GM12878 (cell line): ENCODE measurements at regions not wholly inside any gene's neighbourhood (a gene's known extent, or its start where the extent isn't known, plus 50 kb on each side); places are given as distances from the start of the nearest gene placed in this dataset.

Source experiments
- ATAC-seq: fragments of 200-7000 bp; cut with Tn5 transposase; 3 replicates; pipeline ENCODE4 v1.9.1; 2020; ENCODE audit warnings: mild to moderate bottlenecking, moderate library complexity
- BruUV-seq: library from RNA; stranded (reverse); fragments of 400-500 nt; replicated peaks from 2 replicates; lab custom pipeline; 2021; lab: Mats Ljungman, UMichigan
- CTCF ChIA-PET: fragments of 300-600 bp; sonication (Branson Sonifier 250); formaldehyde crosslinking; extraction: SDS; loops from one replicate; lab custom pipeline; 2021; ENCODE audit warnings: inconsistent platforms; lab: Yijun Ruan, JAX
- POLR2A ChIA-PET: fragments of 350-600 bp; formaldehyde crosslinking; extraction: SDS; loops from one replicate; lab custom pipeline; 2021; ENCODE audit warnings: inconsistent platforms; lab: Charles Lee
- RAD21 ChIA-PET: fragments of 300-600 bp; sonication (Branson Sonifier 250); formaldehyde crosslinking; loops from one replicate; lab custom pipeline; 2023; ENCODE audit warnings: antibody characterized with exemption; ENCODE audit not compliant: unreplicated experiment; lab: Charles Lee
- SMC1A ChIA-PET: fragments of 300-600 bp; sonication (Branson Sonifier 250); formaldehyde crosslinking; loops from one replicate; lab custom pipeline; 2023; ENCODE audit not compliant: unreplicated experiment, uncharacterized antibody; lab: Charles Lee
- DNase-seq: peaks from one replicate; pipeline ENCODE4 v3.0.0-alpha.2; 2011; ENCODE audit warnings: low read depth, low spot score
- FAIRE-seq: peaks from 3 replicates; lab custom pipeline; 2011; peaks lifted over from hg19 to GRCh38; lab: Jason Lieb, UNC
- H2AFZ ChIP-seq: 2 replicates; pipeline ENCODE4 v1.6.0; 2011; ENCODE audit warnings: low read depth, low read length, control low read depth; ENCODE audit not compliant: control insufficient read depth
- H3K27ac ChIP-seq: 2 replicates; pipeline ENCODE4 v1.5.1; 2011; ENCODE audit warnings: control low read depth; ENCODE audit not compliant: control insufficient read depth, insufficient read depth
- H3K27me3 ChIP-seq, 2 experiments: replicated peaks in 1 of 2; 2 replicates each; pipeline versions ENCODE4 v1.6.0 to v1.6.1; 2011; ENCODE audit warnings: low read length in 1 of 2; ENCODE audit not compliant: control insufficient read depth in 2 of 2, insufficient read depth in 2 of 2
- H3K36me3 ChIP-seq, 2 experiments: 2 replicates each; pipeline ENCODE4 v1.5.1; 2011; ENCODE audit warnings: low read length in 1 of 2; ENCODE audit not compliant: control insufficient read depth in 2 of 2, insufficient read depth in 2 of 2
- H3K4me1 ChIP-seq: 2 replicates; pipeline ENCODE4 v1.6.1; 2011; ENCODE audit warnings: mild to moderate bottlenecking, low read length, moderate library complexity, mixed read lengths; ENCODE audit not compliant: control insufficient read depth, insufficient read depth
- H3K4me2 ChIP-seq: 2 replicates; pipeline ENCODE4 v1.6.0; 2011; ENCODE audit warnings: control low read depth; ENCODE audit not compliant: control insufficient read depth, insufficient read depth
- H3K4me3 ChIP-seq: fragments of 200-600 bp; sonication (generic); 2 replicates; pipeline ENCODE4 v1.5.1; 2016
- H3K79me2 ChIP-seq: 2 replicates; pipeline ENCODE4 v1.6.0; 2011; ENCODE audit warnings: low read length; ENCODE audit not compliant: control insufficient read depth, insufficient read depth
- H3K9ac ChIP-seq: 2 replicates; pipeline ENCODE4 v1.8.0; 2011; ENCODE audit warnings: low read length, control low read depth, mixed read lengths; ENCODE audit not compliant: control insufficient read depth, insufficient read depth
- H3K9me3 ChIP-seq: replicated peaks from 3 replicates; pipeline ENCODE4 v1.5.1; 2011; ENCODE audit warnings: mild to moderate bottlenecking, low read length; ENCODE audit not compliant: control insufficient read depth, insufficient read depth
- H4K20me1 ChIP-seq: 2 replicates; pipeline ENCODE4 v1.6.0; 2011; ENCODE audit not compliant: control insufficient read depth, insufficient read depth
- CBX3 ChIP-seq: fragments of 200-600 bp; sonication (generic); IDR thresholded peaks from 2 replicates; pipeline ENCODE4 v1.6.1; 2016; ENCODE audit warnings: low read depth, borderline replicate concordance
- CBX5 ChIP-seq: sonication (generic); IDR thresholded peaks from 2 replicates; pipeline ENCODE4 v1.6.1; 2016; ENCODE audit warnings: low read depth, moderate library complexity, mild to moderate bottlenecking, inconsistent platforms
- CREB1 ChIP-seq: IDR thresholded peaks from 2 replicates; pipeline ENCODE4 v1.6.1; 2012; ENCODE audit warnings: low read depth, mild to moderate bottlenecking, inconsistent platforms
- FOXK2 ChIP-seq: fragments of 450-650 bp; IDR thresholded peaks from 2 replicates; pipeline ENCODE4 v1.6.1; 2017; ENCODE audit warnings: mild to moderate bottlenecking, moderate library complexity
- HDAC2 ChIP-seq: fragments of 200-600 bp; sonication (generic); IDR thresholded peaks from 2 replicates; pipeline ENCODE4 v1.6.1; 2017
- HDAC6 ChIP-seq: fragments of 200-600 bp; sonication (generic); IDR thresholded peaks from one replicate; pipeline ENCODE4 v1.8.0; 2017; ENCODE audit warnings: antibody characterized with exemption; ENCODE audit not compliant: unreplicated experiment
- IKZF1 ChIP-seq: fragments of 450-650 bp; conservative IDR thresholded peaks from 2 replicates; pipeline ENCODE4 v1.6.1; 2017; ENCODE audit warnings: antibody characterized with exemption, mild to moderate bottlenecking
- NFIC ChIP-seq: IDR thresholded peaks from 2 replicates; pipeline ENCODE4 v1.6.1; 2012; ENCODE audit warnings: low read depth, mild to moderate bottlenecking, inconsistent platforms, low read length, moderate library complexity
- NR2F1 ChIP-seq: fragments of 450-650 bp; conservative IDR thresholded peaks from 2 replicates; pipeline ENCODE4 v1.6.1; 2017; ENCODE audit warnings: mild to moderate bottlenecking
- SMC3 ChIP-seq: IDR thresholded peaks from 2 replicates; pipeline ENCODE4 v1.6.1; 2011; ENCODE audit warnings: low read length, improper control_type of control experiment, borderline replicate concordance
- TBL1XR1 ChIP-seq: IDR thresholded peaks from 2 replicates; pipeline ENCODE4 v1.6.1; 2012; ENCODE audit warnings: low read depth, low read length, improper control_type of control experiment
- TCF3 ChIP-seq: IDR thresholded peaks from 2 replicates; pipeline ENCODE4 v1.6.1; 2012; ENCODE audit warnings: low read depth, mild to moderate bottlenecking, low read length, borderline replicate concordance; ENCODE audit not compliant: insufficient read depth
- WGBS: methylation state at CpG from one replicate; pipeline ENCODE4 v1.1.6; 2016; ENCODE audit warnings: low lambda C conversion rate; ENCODE audit not compliant: insufficient replicate concordance, insufficient coverage; ENCODE audit errors: missing lambda C conversion rate; 5-methylcytosine and 5-hydroxymethylcytosine counted together
- in situ Hi-C: fragments of 300-500 bp; cut with MboI; formaldehyde crosslinking; loops from 9 replicates; pipeline ENCODE4 v1.14.3; 2018; ENCODE audit warnings: mixed read lengths
- intact Hi-C: fragments of 100-400 bp; cut with micrococcal nuclease; formaldehyde crosslinking; loops from one replicate; pipeline ENCODE4 v1.14.2; 2022; ENCODE audit not compliant: unreplicated experiment
- TF ChIP-seq, protein P1 (sequence below): fragments of 450-650 bp; IDR thresholded peaks from 2 replicates; pipeline ENCODE4 v1.6.1; 2016; ENCODE audit warnings: mild to moderate bottlenecking
- TF ChIP-seq, protein P2 (sequence below): IDR thresholded peaks from 2 replicates; pipeline ENCODE4 v1.6.1; 2011; ENCODE audit warnings: low read depth, mild to moderate bottlenecking, low read length, moderate library complexity, borderline replicate concordance; ENCODE audit errors: extremely low read depth
- TF ChIP-seq, protein P3 (sequence below): fragments of 450-650 bp; formaldehyde crosslinking; IDR thresholded peaks from 2 replicates; pipeline ENCODE4 v1.4.0; 2022; ENCODE audit warnings: mild to moderate bottlenecking, moderate library complexity

DNA sequence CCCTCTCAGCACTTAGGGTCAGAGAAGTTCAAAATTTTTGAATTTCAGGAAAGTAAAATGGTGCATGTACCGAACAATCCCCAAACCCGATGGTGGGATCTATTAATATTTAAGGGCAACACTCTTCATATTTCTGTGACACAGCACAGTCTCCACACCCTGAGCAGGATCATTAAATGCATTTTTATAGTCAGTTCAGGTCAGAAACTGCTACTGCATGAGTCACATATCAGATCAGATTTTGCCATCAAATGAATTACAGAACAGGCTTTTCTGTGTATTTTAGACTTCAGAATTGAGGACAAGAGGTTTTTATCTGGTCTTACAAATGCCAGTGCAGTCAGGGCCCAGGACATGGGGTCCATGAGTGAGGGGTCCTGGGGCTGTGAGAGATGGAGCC is 79.2 kb downstream of the RIPK4 start:
- no peak overlapping the region for H3K9ac ChIP-seq
- no peak overlapping the region for H3K4me2 ChIP-seq
- H3K27ac ChIP-seq: no peak overlapping the region
- H2AFZ ChIP-seq: no peak overlapping the region
- no peak overlapping the region for H3K4me3 ChIP-seq
- H3K9me3 ChIP-seq: no peaks in the 10 kb centered on the region
- no TSS peak for BruUV-seq
- ChIA-PET CTCF (no interaction called here), POLR2A (no interaction called here), RAD21 (no interaction called here), SMC1A (no interaction called here)
- H4K20me1 ChIP-seq: no peaks in the 10 kb centered on the region
- intact Hi-C loops: no loop called here
- DNase-seq: no peak
- no peak for ATAC-seq
- no peak for FAIRE-seq
- no peaks in the 10 kb centered on the region for H3K27me3 ChIP-seq
- TF ChIP-seq, protein P1, sequence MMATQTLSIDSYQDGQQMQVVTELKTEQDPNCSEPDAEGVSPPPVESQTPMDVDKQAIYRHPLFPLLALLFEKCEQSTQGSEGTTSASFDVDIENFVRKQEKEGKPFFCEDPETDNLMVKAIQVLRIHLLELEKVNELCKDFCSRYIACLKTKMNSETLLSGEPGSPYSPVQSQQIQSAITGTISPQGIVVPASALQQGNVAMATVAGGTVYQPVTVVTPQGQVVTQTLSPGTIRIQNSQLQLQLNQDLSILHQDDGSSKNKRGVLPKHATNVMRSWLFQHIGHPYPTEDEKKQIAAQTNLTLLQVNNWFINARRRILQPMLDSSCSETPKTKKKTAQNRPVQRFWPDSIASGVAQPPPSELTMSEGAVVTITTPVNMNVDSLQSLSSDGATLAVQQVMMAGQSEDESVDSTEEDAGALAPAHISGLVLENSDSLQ: no peak
- TF ChIP-seq, protein P2, sequence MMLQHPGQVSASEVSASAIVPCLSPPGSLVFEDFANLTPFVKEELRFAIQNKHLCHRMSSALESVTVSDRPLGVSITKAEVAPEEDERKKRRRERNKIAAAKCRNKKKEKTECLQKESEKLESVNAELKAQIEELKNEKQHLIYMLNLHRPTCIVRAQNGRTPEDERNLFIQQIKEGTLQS: no peak
- TF ChIP-seq CBX5 (no peak), FOXK2 (no peak), CREB1 (no peak), SMC3 (no peak), NFIC (no peak), TCF3 (no peak), HDAC2 (no peak), HDAC6 (no peak), CBX3 (no peak), TBL1XR1 (no peak), IKZF1 (no peak), NR2F1 (no peak)
- TF ChIP-seq, protein P3, sequence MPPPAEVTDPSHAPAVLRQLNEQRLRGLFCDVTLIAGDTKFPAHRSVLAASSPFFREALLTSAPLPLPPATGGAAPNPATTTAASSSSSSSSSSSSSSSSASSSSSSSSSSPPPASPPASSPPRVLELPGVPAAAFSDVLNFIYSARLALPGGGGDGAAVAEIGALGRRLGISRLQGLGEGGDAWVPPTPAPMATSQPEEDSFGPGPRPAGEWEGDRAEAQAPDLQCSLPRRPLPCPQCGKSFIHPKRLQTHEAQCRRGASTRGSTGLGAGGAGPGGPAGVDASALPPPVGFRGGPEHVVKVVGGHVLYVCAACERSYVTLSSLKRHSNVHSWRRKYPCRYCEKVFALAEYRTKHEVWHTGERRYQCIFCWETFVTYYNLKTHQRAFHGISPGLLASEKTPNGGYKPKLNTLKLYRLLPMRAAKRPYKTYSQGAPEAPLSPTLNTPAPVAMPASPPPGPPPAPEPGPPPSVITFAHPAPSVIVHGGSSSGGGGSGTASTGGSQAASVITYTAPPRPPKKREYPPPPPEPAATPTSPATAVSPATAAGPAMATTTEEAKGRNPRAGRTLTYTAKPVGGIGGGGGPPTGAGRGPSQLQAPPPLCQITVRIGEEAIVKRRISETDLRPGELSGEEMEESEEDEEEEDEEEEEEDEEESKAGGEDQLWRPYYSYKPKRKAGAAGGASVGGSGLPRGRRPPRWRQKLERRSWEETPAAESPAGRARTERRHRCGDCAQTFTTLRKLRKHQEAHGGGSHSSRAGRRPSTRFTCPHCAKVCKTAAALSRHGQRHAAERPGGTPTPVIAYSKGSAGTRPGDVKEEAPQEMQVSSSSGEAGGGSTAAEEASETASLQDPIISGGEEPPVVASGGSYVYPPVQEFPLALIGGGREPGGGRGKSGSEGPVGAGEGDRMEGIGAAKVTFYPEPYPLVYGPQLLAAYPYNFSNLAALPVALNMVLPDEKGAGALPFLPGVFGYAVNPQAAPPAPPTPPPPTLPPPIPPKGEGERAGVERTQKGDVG (CRISPR knock-in tag): no peak
- no peaks in the 10 kb centered on the region for H3K36me3 ChIP-seq
- in situ Hi-C loops: no loop called here
- no peaks in the 10 kb centered on the region for H3K4me1 ChIP-seq
- no peaks in the 10 kb centered on the region for H3K79me2 ChIP-seq
- 67% methylated on average over 2 of the region's 2 CpGs for WGBS
